HG02610 (cell line): ENCODE measurements at regions not wholly inside any gene's neighbourhood (a gene's known extent, or its start where the extent isn't known, plus 50 kb on each side); places are given as distances from the start of the nearest gene placed in this dataset.
"Not testable (repeated sequence)": the region's sequence is repeated elsewhere in the genome, so short reads cannot be mapped to it uniquely, and the experiment has no call there.

Source experiments
- ATAC-seq: cut with Tn5 transposase; IDR thresholded peaks from one replicate; pipeline ENCODE4 v1.9.1; 2021; ENCODE audit warnings: mild to moderate bottlenecking, moderate library complexity; ENCODE audit not compliant: unreplicated experiment

DNA sequence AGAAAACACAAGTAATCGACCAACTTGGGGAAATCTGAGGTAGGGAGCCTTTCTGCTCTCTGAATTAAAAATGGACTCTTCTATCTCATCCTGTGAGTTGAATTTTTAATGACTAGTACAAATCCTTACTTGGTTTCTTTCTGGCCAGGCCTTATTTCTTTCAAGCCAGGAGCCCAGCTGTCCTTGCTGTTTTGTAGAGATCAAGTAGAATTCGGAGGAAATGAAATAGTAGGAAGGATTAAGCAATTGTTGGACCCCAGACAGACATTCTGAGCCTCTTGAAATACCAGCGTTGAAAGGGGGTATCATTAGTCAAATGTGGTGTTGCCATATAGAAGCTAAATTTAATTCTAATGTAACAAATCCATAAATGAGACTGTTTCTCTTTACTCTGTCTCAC, 53.7 kb upstream of the SMIM15 start:
- no peak for ATAC-seq

DNA sequence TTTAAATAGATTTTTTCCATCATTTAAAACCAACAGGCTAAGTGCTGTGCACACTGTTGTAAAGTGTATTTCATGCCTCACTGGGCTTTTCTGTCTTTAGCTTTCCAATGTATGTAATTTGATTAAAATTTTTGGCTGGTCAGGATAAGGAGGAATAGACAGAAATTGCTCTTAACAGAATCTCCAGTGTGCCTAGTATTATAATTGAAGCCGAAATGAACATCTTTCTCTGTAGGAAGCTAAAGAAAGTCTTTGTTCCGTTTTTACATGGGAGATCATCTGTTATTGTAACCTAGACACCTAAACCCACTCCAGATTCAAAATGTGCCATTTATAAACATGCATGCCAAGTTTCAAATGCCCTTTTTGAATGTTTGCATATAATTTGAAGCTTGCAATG, 54.5 kb upstream of the SMIM15 start:
- ATAC-seq = no peak

DNA sequence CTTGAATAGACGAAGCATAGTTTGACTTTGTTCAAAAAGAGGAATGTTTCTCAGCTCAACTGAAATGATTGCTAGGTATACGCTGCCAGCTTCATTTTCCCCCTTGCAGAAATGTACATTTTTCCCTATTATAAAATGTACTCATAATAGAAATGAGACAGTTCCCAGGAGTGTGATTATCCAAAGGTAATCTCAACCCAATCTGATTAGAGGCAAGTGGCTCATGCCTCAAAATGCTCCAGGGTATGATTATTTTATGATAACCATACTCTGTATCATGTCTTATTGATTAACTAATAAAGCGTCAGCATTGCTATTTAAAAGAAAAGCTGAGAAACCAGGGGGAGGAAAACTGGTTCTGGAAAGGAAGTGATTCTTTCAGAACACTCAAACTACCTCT, 54.9 kb upstream of the SMIM15 start:
- no peak for ATAC-seq

DNA sequence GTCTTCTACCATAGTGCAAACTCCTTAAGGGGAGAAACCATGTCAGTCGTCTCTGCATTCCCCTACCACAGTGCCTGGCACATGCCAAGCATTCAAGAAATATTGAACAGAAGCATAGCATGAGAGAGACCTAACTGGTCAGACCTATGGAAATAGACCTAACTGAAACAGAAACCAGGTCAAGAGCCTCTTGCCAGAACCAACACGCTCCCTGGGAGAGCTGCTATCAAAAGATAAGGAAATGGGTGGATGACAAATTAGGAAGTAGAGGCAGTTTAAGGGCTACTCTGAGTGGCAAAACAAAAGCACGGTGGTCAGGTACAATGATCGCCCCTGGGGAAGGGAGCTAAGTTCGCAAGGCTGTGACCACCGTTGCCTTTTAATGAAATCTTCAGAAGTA, 66.0 kb upstream of the SMIM15 start:
- ATAC-seq = no peak

DNA sequence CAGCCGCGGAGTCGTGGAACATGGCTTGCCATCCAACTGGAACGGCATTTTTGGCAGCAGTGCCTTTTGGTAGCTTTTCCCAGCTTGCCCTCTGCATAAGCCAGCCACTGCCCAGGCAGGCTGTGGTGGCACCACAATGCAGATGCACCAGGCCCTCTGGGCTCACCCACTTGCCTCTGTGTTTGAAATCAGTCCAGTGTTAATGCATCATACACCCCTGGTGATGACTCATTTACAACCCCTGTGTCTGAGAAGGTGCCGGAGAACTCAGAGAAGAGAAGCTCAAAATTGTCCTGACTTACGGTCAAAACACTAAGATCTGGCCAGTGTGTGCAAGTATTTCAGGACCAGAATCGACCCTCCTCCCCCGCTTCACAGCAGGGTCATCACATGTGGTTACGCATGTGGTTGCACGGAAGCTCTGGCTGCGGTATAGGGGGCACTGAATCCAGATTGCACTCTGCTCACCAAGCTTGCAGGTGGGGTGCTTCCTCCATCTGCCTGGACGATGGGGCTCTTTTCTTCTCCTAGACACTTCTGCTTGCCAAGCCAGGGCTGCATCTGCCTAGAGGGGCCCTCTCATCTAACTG, 66.5 kb upstream of the SMIM15 start:
- ATAC-seq = peak; percentile 85

DNA sequence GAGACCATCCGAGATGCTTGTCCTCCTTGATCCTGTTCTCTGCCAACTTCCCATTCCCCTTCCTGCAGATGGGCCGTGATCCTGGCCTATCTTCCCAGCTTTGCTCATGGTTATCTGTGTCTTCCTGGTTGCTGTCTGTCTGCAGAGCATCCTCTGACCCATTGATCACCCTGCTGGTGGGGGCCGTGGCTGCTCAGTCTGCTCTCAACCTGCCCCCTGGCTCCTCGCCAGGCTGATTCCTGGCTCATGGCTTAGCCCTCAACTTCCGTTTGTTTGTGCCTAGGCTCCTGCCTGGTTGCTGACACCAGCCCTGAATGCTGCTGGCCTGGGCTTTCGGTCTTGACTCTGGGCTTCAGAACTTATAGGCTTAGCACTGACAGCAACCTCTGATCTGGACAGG, 67.1 kb upstream of the SMIM15 start:
- ATAC-seq = peak; percentile 10

DNA sequence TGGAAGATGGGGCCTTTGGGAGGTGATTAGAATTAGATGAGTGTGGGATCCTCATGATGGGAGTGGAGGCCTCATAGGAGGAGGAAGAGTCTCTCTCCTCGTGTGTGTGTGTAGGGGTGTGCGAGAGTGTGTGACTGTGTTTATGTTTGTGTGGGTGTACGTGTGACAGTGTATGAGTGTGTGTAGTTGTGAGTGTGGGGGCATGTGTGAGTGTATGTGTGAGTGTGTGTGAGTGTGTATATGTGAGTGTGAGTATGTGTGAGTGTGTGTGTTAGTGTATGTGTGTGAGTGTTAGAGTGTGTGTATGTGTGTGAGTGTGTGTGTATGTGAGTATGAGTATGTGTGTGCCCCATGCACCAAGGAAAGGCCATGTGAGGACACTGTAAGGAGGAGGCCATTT, 68.2 kb upstream of the SMIM15 start:
- ATAC-seq = no peak

DNA sequence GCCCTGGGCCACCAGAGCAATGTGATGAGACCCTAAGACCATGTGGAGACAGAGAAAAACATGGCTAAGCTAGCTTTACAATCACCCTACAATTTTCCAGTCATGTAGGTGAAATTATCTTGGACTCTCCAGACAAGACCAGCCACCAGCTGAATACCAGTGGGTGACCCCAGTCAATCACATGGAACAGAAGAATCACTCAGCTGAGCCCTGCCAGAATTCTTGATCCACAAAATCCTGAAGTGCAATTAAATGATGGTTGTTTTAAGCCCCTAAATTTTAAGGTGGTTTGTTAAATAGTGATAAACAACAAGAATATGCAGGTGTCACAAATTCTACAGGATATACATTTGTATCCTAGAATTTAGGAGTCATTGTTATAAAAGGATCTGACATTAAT, 69.5 kb upstream of the SMIM15 start:
- no peak for ATAC-seq

DNA sequence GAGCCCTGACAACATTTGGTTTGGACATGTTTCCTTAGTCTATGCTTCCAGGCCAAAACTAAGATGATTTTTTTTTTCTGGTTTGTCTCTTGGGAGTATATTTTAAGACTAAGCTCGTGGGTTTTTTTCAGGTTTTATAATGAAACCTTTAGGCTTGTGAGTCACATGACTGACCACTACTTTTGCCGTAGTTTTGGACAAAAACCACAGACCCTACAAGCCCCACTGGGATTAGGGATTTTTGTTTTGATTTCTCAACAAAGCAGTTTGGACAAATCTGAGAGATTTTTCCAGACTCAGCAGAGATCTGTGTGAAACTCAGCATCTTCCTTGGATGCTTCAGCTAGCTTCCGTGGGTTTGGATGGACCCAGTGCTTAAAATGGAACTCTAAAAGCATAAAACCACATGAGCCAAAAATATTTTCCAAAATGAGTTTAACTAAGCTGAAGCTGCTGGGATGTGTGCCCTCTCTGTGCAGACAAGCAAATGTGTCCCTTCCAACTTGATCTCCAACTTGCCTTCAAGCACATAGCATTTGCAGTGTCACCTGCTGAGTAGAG, 70.3 kb upstream of the SMIM15 start:
- no peak for ATAC-seq

DNA sequence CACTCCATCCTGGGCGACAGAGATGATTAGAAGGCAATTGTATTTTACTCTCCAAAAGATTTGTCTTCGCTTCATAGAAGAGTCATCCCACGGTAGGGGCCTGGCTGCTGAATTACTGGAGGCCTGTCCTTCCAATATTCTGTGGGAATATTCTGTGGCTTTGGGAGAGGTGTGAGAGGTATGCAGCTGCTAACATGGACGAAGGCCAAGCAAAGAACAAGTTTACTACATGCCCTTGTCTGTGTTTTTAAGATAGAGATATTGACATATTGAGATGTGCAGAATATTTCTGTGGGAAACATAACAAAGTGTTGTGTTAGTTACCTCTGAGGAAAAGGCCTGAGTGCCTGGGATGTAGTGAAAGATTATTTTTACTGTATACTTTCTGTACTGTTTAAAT, 71.8 kb upstream of the SMIM15 start:
- no peak for ATAC-seq

DNA sequence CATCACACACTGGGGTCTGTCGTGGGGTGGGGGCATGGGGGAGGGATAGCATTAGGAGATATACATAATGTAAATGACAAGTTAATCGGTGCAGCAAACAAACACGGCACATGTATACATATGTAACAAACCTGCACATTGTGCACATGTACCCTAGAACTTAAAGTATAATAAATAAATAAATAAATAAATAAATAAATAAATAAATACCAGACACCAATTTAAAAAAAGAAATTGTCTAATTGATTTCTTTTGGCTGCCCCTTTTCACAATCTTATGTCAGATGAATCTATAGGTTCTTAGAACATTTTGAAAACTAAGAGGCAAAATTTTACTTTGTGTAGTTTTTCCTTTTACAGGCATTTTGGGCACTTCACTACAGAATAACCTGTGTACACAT, 74.4 kb upstream of the SMIM15 start:
- ATAC-seq = not testable (repeated sequence)

DNA sequence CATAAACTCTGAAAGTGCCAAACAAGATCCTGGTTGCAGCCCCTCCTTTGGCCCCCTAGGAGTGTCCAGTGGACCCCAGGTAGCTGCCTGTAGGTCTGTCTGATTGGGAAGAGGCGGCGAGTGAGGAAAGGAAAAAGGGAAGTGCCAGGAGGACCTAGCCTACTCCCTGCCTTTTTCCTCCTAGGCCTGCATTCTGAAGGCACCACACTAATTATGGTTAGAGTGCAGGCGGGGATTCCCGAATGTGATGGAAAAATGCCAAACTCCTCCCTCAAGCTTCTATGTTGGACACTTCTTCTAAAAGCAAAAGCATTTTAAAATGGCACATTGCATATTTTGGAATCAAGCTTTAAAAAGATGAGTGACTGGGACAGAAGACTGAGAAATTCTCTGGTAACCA, 83.2 kb upstream of the SMIM15 start:
- no peak for ATAC-seq

DNA sequence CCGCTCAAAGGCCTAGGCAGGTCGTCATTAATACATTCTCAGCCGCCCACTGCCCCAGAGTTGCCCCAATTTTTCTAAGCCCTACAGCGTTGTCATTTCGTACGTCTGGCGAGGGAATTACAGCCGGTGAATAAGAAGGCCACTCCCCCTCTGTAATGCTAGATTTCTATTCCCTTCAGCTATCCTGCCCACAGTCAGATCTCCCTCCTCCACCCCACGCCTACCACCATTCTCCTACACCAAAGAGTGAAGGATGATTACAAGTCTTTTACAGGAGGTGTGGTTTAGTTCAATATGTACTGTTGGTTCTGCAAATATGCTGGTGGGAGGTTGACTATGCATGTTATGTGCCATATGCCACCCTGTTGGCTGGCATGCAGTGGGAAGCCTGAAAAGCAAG, 83.7 kb upstream of the SMIM15 start:
- ATAC-seq = no peak

DNA sequence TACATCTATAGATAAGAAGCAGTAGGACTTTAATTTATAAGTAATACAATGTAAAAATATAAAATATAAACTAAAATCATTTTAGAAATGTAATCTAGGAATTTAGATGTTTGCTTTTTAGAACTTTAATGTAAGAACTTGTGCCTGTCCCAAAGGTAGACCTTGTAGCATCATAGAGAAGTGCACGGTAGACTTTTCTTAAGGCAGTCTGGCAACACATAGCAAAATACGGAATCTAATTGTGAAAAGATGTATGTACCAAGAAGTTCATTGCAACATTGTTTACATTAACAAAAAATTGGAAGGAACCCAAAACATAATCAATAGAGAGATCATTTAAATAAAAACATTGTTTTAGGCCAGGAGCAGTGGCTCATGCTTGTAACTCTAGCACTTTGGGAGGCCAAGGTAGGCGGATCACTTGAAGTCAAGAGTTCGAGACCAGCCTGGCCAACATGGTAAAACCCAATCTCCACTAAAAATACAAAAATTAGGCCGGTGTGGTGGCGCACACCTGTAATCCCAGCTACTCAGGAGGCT, 84.6 kb upstream of the SMIM15 start:
- no peak for ATAC-seq

DNA sequence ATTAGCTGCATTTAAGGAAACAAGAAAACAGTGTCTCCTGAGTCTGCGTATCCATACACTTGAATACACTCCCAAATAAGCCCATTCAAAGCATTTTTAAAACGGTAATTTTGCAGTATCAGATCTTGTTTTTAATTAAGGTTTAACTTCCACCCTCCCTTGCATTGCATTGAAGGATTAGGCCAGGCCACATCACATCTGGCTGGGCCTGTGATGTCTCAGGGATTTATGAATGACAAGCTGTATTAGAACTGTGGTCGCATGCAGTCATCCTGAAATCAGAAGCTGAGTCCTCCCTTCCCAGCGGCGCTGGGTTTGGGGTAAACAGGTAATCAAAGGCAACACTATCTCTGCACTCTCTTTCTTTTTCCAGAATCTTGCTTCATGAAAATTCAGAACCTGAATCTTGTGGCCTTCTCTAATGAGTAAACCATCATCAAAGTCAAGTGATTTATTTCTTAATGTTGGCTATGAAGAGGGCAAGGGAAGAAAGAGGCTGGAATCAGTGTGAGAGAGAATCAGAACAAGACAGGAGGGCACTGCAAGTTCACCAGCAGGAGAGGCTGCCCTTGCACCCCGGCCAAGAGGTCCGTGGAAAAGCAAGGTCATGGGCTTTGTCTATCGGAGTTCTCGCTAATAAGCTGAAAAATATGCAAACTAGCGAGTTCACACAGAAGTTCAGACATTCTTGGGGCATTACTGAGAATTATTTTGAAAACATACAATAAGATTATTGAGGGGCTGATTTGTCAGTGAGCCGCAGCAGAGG, 80.0 kb upstream of the ZSWIM6 start:
- no peak for ATAC-seq

DNA sequence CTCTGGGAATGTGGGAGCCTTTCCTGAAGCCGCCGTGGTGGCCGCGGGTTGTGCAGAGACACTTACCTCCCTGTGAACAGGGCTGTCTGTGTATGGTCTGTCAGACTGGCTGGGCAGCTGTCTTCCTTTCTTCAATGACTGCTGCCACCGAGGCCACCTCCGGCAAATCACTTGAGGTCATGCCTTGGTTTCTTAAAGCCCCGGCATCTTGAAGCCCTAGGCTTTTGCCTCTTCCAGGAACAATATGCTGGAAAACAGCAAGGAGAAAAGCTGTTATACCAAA, 79.5 kb upstream of the ZSWIM6 start:
- ATAC-seq = no peak

DNA sequence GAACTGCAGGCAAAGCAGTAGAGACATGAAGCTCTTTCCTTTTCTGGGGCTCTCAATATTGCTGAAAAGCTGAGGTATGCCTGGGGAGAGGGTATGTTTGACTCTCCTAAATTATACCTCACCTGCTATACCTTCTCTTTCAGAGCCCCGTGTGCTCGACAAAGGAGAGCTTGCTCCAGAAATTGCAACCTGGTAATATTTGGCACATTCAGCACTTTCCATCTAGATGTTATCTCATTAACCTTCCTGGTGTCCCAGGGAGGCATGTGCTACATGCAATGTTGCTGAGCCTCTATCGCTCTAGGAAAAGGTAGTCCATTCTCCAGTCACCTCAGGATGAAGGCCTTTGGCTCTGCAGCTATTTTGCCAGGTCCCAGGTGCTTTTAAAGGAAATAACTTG, 78.5 kb upstream of the ZSWIM6 start:
- ATAC-seq = no peak

DNA sequence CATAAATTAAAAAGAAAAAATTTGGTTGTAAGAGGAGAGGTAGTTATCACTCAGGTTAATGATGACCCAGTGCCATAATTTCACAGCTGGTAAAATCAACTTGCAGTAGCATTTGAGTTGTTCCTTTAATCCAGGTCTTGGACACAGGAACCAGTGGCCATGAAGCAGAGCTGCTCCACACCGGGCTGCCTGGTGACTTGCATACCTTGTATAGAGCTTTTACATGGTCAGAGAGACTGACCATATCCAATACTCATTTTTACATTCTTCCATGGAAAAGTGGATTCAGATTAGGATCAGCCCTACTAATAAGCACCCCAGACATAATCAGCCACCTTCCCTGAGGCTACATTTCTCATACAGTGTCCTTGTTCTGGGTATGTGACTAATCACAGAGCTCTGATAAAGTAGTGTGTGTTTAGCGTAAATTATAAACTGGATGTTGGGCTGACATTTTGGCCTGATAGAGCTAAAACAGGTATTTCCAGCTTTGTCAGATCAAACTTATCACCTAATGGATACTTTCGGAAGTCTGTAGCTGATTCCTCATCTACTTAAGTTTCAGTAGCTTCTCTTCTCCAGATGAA, 77.0 kb upstream of the ZSWIM6 start:
- no peak for ATAC-seq

DNA sequence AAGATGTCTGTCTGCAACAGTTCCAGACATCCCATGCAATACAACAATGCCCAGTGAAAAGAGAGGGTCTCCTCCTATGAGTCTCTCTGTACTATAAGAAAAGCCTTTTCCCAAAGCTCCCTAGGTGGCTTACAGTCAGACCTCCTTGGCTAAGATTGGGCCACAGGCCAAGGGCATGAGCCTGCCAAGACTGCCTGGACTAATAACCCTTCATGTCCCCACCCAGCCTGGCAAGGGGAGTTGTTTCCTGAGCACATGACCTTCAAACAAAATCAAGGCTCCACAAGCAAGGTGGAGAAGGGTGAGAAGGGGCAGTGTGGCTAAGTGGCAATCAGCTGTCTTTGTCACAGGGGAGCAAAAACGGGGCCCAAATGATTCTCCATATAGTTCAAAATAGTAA, 75.6 kb upstream of the ZSWIM6 start:
- no peak for ATAC-seq

DNA sequence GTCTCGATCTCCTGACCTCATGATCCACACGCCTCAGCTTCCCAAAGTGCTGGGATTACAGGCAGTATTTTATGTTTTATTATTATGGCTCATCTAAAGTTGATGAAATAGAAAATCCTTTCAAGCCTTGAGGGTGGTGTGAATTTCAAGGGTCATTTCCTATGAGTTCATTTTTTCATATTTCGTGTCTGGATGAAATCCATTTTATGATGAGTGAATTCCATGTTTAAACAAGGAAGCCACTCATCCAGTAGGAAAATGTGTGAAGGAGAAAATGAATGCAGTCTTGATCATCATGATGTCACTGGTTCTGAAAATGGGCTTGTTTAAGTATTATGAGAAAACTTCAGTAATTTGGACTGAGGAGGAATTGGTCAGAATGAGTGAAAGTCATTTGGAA, 74.6 kb upstream of the ZSWIM6 start:
- no peak for ATAC-seq

DNA sequence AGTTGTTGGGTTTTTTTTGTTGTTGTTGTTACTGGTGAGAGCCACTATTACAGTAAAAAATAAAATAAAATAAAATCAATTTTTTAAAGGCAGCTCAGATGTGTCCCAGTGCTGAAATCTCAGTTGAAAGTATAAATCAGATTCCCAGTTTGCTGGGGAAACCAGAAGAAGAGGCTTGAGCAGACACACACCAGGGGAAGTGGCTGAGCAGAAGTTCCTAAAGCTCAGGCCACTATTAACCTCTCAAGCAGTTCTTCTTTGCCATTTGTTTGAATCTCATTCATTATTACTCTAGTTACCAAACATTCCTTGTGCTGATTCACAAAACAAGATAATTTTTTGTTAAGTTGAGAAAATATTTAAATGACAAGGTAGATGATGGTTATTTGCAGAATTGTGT, 70.9 kb upstream of the ZSWIM6 start:
- no peak for ATAC-seq

DNA sequence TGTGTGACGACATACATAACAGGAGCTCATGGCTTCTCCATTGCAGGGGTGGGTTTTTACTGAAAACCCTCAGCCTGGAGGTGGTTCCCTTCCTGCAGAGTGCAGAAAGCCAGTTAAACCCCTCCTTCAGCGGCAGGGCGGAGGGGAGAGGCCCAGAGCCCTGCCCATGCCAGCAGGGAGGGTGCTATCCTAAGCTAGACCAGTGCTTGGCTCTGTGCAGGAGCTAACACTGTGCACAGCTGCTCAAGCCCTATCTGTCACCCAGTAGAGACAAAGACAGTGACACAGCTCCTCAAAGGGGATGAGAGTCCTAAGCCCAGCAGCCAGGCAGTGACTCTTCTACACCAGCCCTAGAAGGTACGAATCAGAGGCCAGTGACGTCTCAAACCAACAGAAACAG, 70.0 kb upstream of the ZSWIM6 start:
- ATAC-seq = no peak
